ENCODE measurements at regions not wholly inside any gene's neighbourhood (a gene's known extent, or its start where the extent isn't known, plus 50 kb on each side); places are given as distances from the start of the nearest gene placed in this dataset.

GRCh38 chr15:35871282-35871681 is 325.3 kb upstream of the DPH6 start:
- H4K91ac ChIP-seq (ENCODE audit: insufficient read length, low read depth, low read length): no peak overlapping the region

More at GRCh38 chr15:35871282-35871681, 325.3 kb upstream of the DPH6 start:
- no peaks in the 10 kb centered on the region for H3K27me3 Mint-ChIP-seq (ENCODE audit: low read depth)
- Histone ChIP-seq H3K4ac (ENCODE audit: low read depth, low read length) (no peak overlapping the region), H3K4me2 (ENCODE audit: insufficient read depth, insufficient read length, low read length) (no peak overlapping the region), H2BK15ac (ENCODE audit: low read depth, low read length) (no peak overlapping the region), H3K4me1 (ENCODE audit: insufficient read depth, low read length) (no peaks in the 10 kb centered on the region; the same call in 1 of the 2 replicates), H3K23ac (ENCODE audit: insufficient read length, low read depth, low read length) (no peak overlapping the region), H3K56ac (ENCODE audit: insufficient read length, low read depth, low read length) (no peak overlapping the region), H4K20me1 (ENCODE audit: control insufficient read depth, insufficient read depth, insufficient read length) (no peaks in the 10 kb centered on the region), H4K5ac (ENCODE audit: insufficient read length, low read depth, low read length) (no peak overlapping the region), H2BK120ac (ENCODE audit: low read depth, low read length, poor library complexity, severe bottlenecking) (no peak overlapping the region), H3K27ac (ENCODE audit: insufficient read length, low read depth, low read length) (no peak overlapping the region), H3K79me1 (ENCODE audit: insufficient read depth, low read depth, low read length, poor library complexity, severe bottlenecking) (no peaks in the 10 kb centered on the region), H2BK12ac (ENCODE audit: insufficient read length, low read depth, low read length) (no peak overlapping the region), H3K18ac (ENCODE audit: insufficient read length, low read depth, low read length) (no peak overlapping the region), H3K14ac (ENCODE audit: insufficient read depth, low read length) (no peak overlapping the region), H3K27me3 (ENCODE audit: insufficient read depth, low read length) (no peaks in the 10 kb centered on the region), H3K9me3 (ENCODE audit: control insufficient read depth, low read depth, low read length) (no peaks in the 10 kb centered on the region), H3T11ph (ENCODE audit: low read length) (no peak overlapping the region), H2AFZ (ENCODE audit: low read length) (no peak overlapping the region), H3K9ac (ENCODE audit: extremely low read depth, insufficient read length, low read length) (no peak overlapping the region), H3K23me2 (ENCODE audit: insufficient read length, low read depth, low read length, poor library complexity, severe bottlenecking) (no peaks in the 10 kb centered on the region), H2BK20ac (ENCODE audit: low read depth, low read length, poor library complexity, severe bottlenecking) (no peak overlapping the region), H3K79me2 (ENCODE audit: insufficient read depth, low read length) (no peaks in the 10 kb centered on the region), H4K8ac (replicated peaks; ENCODE audit: insufficient read length, low read depth, low read length) (no peak overlapping the region), H2BK5ac (ENCODE audit: insufficient read length, low read length) (no peak overlapping the region), H2AK5ac (ENCODE audit: insufficient read length, low read length) (no peak overlapping the region)
- no peak for TF ChIP-seq CTCF (conservative IDR thresholded peaks at IDR 0.05)
- no CpG with 5 or more reads among the region's 1 CpG for WGBS (ENCODE audit: extremely low coverage, insufficient read length, low lambda C conversion rate)
- H3K27ac Mint-ChIP-seq: 0 out of 7 replicates have a peak overlapping the region, but pooled peaks of 1 of the 3 experiments have one; percentile 16
- H3K9me3 Mint-ChIP-seq: no peaks in the 10 kb centered on the region
- DNase-seq: no peak
- H3K4me1 Mint-ChIP-seq: peaks cover 20 to 28% of the 10 kb centered on the region in 2 experiments
- H3K36me3 Mint-ChIP-seq (ENCODE audit: insufficient read depth in 1 of 3, low read depth in 3 of 3): no peaks in the 10 kb centered on the region
- no peak overlapping the region for H3K4me3 Mint-ChIP-seq

Measured in H9 (cell line).